Esophagus (tissue), 2 donors: ENCODE measurements at regions not wholly inside any gene's neighbourhood (a gene's known extent, or its start where the extent isn't known, plus 50 kb on each side); places are given as distances from the start of the nearest gene placed in this dataset.
"Not testable (repeated sequence)": the region's sequence is repeated elsewhere in the genome, so short reads cannot be mapped to it uniquely, and the experiment has no call there.

Experiments
- H3K27ac ChIP-seq, 2 donors: one replicate each; pipeline ENCODE4 v1.5.1; 2013; ENCODE audit warnings: low read depth in 2 of 2, mild to moderate bottlenecking in 2 of 2, inconsistent platforms in 1 of 2, low read length in 1 of 2, moderate library complexity in 1 of 2
- H3K27me3 ChIP-seq, 2 donors: one replicate each; pipeline ENCODE4 v1.6.1; 2013; ENCODE audit warnings: low read length in 2 of 2, control low read depth in 1 of 2, mild to moderate bottlenecking in 1 of 2; ENCODE audit not compliant: insufficient read depth in 2 of 2, control insufficient read depth in 1 of 2
- H3K36me3 ChIP-seq, 2 donors: one replicate each; pipeline ENCODE4 v1.6.1; 2013; ENCODE audit warnings: low read length in 1 of 2; ENCODE audit not compliant: control insufficient read depth in 2 of 2, insufficient read depth in 2 of 2
- H3K4me1 ChIP-seq, 2 donors: one replicate each; pipeline ENCODE4 v1.6.1; 2013; ENCODE audit warnings: low read length in 1 of 2; ENCODE audit not compliant: control insufficient read depth in 2 of 2, insufficient read depth in 2 of 2
- H3K4me3 ChIP-seq, 2 donors: one replicate each; pipeline ENCODE4 v1.5.1; 2013; ENCODE audit warnings: low read length in 2 of 2, mild to moderate bottlenecking in 2 of 2, low read depth in 1 of 2, moderate library complexity in 1 of 2
- H3K9me3 ChIP-seq, 2 donors: one replicate each; pipeline ENCODE4 v1.6.1; 2013; ENCODE audit warnings: mild to moderate bottlenecking in 2 of 2, low read depth in 1 of 2, low read length in 1 of 2, moderate library complexity in 1 of 2; ENCODE audit not compliant: control insufficient read depth in 2 of 2, insufficient read depth in 1 of 2
- whole genome bisulfite sequencing, 2 donors: extraction: QIAGEN DNeasy Blood & Tissue Kit; methylation state at CpG; one replicate each; pipeline ENCODE4 v1.1.7; 2013; 5-methylcytosine and 5-hydroxymethylcytosine counted together
- donor health status: healthy with polysubstance abuse.
- donor health status: Bipolar disorder and iron deficiency.

DNA sequence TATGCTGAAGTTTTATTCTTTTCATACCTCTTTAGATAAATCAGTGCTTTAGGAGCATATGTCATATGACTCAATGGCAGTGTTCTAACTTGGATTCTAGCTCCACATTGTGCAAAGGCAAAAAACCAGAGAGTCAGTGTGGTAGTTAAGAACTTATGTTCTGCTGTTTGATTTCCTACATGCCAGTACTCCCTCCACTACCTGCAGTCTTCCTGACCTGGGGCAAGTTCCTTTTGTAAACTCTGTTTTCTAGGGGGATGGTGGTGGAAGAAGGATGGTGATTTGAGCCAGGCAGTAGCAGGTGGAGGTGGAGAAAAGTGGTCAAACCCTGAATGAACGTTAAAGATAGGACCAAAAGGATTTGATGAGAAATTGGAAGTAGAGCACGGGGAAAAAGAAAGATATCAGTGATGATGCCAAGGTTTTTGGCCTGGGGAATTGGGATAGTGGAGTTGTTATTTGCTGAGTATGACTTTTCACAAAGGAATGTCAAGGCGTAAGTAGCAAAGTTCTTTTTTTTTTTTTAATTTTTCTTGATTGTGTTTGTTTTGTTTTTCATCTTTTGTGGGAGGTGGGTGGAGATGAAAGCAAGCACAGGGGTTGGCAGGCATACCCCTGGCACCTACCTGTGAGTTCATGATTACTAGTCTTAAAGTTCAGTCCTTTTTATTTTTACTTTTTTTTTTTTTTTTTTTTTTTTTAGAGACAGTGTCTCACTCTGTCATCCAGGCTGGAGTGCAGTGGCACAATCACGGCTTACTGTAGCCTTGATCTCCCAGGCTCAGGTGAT is 82.3 kb downstream of the SYT15B start:
- not testable (repeated sequence) for H3K27ac ChIP-seq, H3K4me1 ChIP-seq
- WGBS, 2 donors, result 35 to 53% methylated on average over 2 to 3 of the region's 4 CpGs

GRCh38 chr10:47676102-47676501 is 87.3 kb downstream of the SYT15B start:
- 64 to 83% methylated on average over 1 of the region's 1 CpG for WGBS, 2 donors
- not testable (repeated sequence) for H3K27ac ChIP-seq, H3K27me3 ChIP-seq, H3K4me3 ChIP-seq, H3K4me1 ChIP-seq, H3K36me3 ChIP-seq, H3K9me3 ChIP-seq

More for the DNA sequence above, 82.3 kb downstream of the SYT15B start:
- H3K27me3 ChIP-seq, H3K36me3 ChIP-seq, H3K9me3 ChIP-seq, H3K4me3 ChIP-seq: not testable (repeated sequence)

DNA sequence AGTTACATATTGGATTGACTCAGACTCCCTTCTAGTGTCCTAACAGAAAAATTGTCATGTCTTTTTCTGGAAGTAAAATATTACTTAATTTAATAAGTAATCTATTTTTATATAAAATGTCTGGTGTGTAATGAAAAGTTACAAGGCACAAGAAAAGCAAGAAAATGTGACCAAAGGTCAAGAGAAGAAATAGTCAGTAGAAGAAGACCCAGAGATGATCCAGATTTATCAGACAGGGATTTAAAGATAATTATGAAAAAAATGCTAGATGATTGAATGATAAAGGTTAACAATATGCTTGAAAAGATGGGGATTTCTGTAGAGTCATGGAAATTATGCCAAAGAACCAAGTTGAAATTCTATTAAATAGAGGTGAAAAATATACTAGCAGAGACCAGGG is 87.8 kb downstream of the SYT15B start:
- not testable (repeated sequence) for H3K9me3 ChIP-seq, H3K4me3 ChIP-seq, H3K27me3 ChIP-seq, H3K27ac ChIP-seq, H3K36me3 ChIP-seq, H3K4me1 ChIP-seq

GRCh38 chr10:47673128-47673527 is 90.3 kb downstream of the SYT15B start:
- not testable (repeated sequence) for H3K36me3 ChIP-seq, H3K4me1 ChIP-seq, H3K27me3 ChIP-seq, H3K27ac ChIP-seq, H3K4me3 ChIP-seq, H3K9me3 ChIP-seq
- WGBS, 2 donors, result no CpG with 5 or more reads among the region's 1 CpG

- WGBS, 2 donors, result 60 to 83% methylated on average over 1 of the region's 2 CpGs
- H3K36me3 ChIP-seq, H3K27ac ChIP-seq, H3K4me3 ChIP-seq, H3K27me3 ChIP-seq, H3K9me3 ChIP-seq, H3K4me1 ChIP-seq: not testable (repeated sequence)
Observed at GRCh38 chr10:47670857-47671256, 92.5 kb downstream of the SYT15B start.

- not testable (repeated sequence) for H3K4me3 ChIP-seq, H3K4me1 ChIP-seq, H3K36me3 ChIP-seq, H3K9me3 ChIP-seq, H3K27ac ChIP-seq, H3K27me3 ChIP-seq
- 78 to 89% methylated on average over 3 of the region's 8 CpGs for WGBS, 2 donors
Observed at GRCh38 chr10:47661955-47662577, 101.3 kb downstream of the SYT15B start.

DNA sequence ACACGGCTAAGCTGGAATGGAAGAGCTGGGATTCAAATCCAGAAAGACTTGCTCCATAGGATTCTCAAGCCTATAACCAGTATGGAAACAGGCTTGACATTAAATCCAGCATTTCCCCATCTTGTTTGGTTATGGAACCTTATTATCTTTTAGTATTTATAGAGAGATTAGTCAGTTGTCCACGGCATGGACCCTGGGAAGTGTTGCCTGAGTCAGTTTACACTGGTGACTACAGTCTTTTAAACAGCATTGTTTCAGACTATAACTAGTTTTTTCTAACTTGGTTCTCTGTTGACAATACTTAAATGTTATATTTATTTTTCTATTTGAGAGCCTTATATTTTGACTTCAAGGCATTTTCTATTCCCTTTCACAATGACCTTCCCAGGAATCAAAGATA is 106.7 kb downstream of the SYT15B start:
- H3K27me3 ChIP-seq, H3K9me3 ChIP-seq, H3K4me3 ChIP-seq, H3K36me3 ChIP-seq, H3K27ac ChIP-seq, H3K4me1 ChIP-seq: not testable (repeated sequence)
- WGBS, 2 donors, result no CpG with 5 or more reads among the region's 2 CpGs

- H3K4me1 ChIP-seq, H3K27ac ChIP-seq, H3K9me3 ChIP-seq, H3K4me3 ChIP-seq, H3K27me3 ChIP-seq, H3K36me3 ChIP-seq: not testable (repeated sequence)
- WGBS, 2 donors, result 64 to 70% methylated on average over 2 of the region's 4 CpGs
Observed at GRCh38 chr10:47654161-47654560, 109.2 kb downstream of the SYT15B start.

- H3K36me3 ChIP-seq, H3K27me3 ChIP-seq, H3K27ac ChIP-seq, H3K9me3 ChIP-seq, H3K4me1 ChIP-seq, H3K4me3 ChIP-seq: not testable (repeated sequence)
- no CpG with 5 or more reads among the region's 2 CpGs for WGBS, 2 donors
Observed at GRCh38 chr10:47648594-47648993, 114.8 kb downstream of the SYT15B start.

GRCh38 chr10:47647523-47648101 is 115.8 kb downstream of the SYT15B start:
- not testable (repeated sequence) for H3K4me1 ChIP-seq, H3K27me3 ChIP-seq, H3K9me3 ChIP-seq, H3K27ac ChIP-seq, H3K36me3 ChIP-seq, H3K4me3 ChIP-seq
- 55 to 68% methylated on average over 3 of the region's 3 CpGs for WGBS, 2 donors
